Liver (tissue), 3 donors: ENCODE measurements at regions not wholly inside any gene's neighbourhood (a gene's known extent, or its start where the extent isn't known, plus 50 kb on each side); places are given as distances from the start of the nearest gene placed in this dataset.

Experiments used
- CTCF ChIP-seq: fragments of 150-350 bp; IDR thresholded peaks from 2 replicates; pipeline ENCODE4 v1.5.1; 2017; ENCODE audit warnings: improper control_type of control experiment, low read depth, low read length; ENCODE audit not compliant: missing input control
- FOXA1 ChIP-seq: IDR thresholded peaks from 2 replicates; pipeline ENCODE4 v1.6.1; 2016; ENCODE audit warnings: antibody characterized with exemption
- JUND ChIP-seq, 2 donors: IDR thresholded peaks; 2 replicates each; pipeline ENCODE4 v1.6.1; 2016; ENCODE audit warnings: antibody characterized with exemption in 2 of 2
- MAX ChIP-seq: IDR thresholded peaks from 2 replicates; pipeline ENCODE4 v1.6.1; 2016; ENCODE audit warnings: antibody characterized with exemption
- NR2F2 ChIP-seq: IDR thresholded peaks from 2 replicates; pipeline ENCODE4 v1.6.1; 2016; ENCODE audit warnings: antibody characterized with exemption
- RAD21 ChIP-seq, 2 donors: IDR thresholded peaks; 2 replicates each; pipeline ENCODE4 v1.6.1; 2016; ENCODE audit warnings: antibody characterized with exemption in 2 of 2, mild to moderate bottlenecking in 2 of 2
- RXRA ChIP-seq, 2 donors: IDR thresholded peaks; 2 replicates each; pipeline ENCODE4 v1.6.1; 2017 to 2018; ENCODE audit warnings: antibody characterized with exemption in 2 of 2, mild to moderate bottlenecking in 1 of 2
- YY1 ChIP-seq: IDR thresholded peaks from 2 replicates; pipeline ENCODE4 v1.6.1; 2016; ENCODE audit warnings: antibody characterized with exemption, mild to moderate bottlenecking
- ZBTB33 ChIP-seq: IDR thresholded peaks from 2 replicates; pipeline ENCODE4 v1.6.1; 2016; ENCODE audit warnings: antibody characterized with exemption
- donor health status: healthy.
- donor health status: healthy.

- TF ChIP-seq CTCF = no peak
- no peak for TF ChIP-seq MAX
- no peak for TF ChIP-seq FOXA1
- no peak for TF ChIP-seq RXRA (IDR thresholded peaks at IDR 0.05)
- no peak for TF ChIP-seq JUND (IDR thresholded peaks at IDR 0.05)
- TF ChIP-seq ZBTB33 = no peak
- TF ChIP-seq YY1 = no peak
- TF ChIP-seq RAD21 (IDR thresholded peaks at IDR 0.05) = no peak
- TF ChIP-seq NR2F2 = no peak
Observed at GRCh38 chr18:78086931-78087330, 837.3 kb downstream of the GALR1 start.
